Transverse colon (tissue), 4 donors: ENCODE measurements at regions not wholly inside any gene's neighbourhood (a gene's known extent, or its start where the extent isn't known, plus 50 kb on each side); places are given as distances from the start of the nearest gene placed in this dataset.

Experiments used
- DNase-seq: peaks from one replicate; pipeline ENCODE4 v3.0.0-alpha.2; 2019
- H3K27ac ChIP-seq, 4 donors: fragments of 200-600 bp; sonication (generic); 2 replicates each; pipeline ENCODE4 v1.5.1; 2016 to 2018; ENCODE audit warnings: inconsistent platforms in 4 of 4
- H3K27me3 ChIP-seq: fragments of 200-600 bp; sonication (generic); 2 replicates; pipeline ENCODE4 v1.5.1; 2017; ENCODE audit warnings: inconsistent platforms
- H3K36me3 ChIP-seq, 4 donors: fragments of 200-600 bp; sonication (generic); 2 replicates each; pipeline ENCODE4 v1.5.1; 2017 to 2019; ENCODE audit warnings: inconsistent platforms in 4 of 4
- H3K4me1 ChIP-seq, 4 donors: fragments of 200-600 bp; sonication (generic); 2 replicates each; pipeline ENCODE4 v1.5.1; 2017 to 2020; ENCODE audit warnings: inconsistent platforms in 4 of 4
- H3K4me3 ChIP-seq, 4 donors: fragments of 200-600 bp; sonication (generic); 1 replicate in 1 of 4; 2 replicates in 3 of 4; pipeline versions ENCODE4 v1.5.1 to v1.6.1; 2017 to 2019; ENCODE audit warnings: inconsistent platforms in 4 of 4
- H3K9me3 ChIP-seq, 2 donors: fragments of 200-600 bp; sonication (generic); 2 replicates each; pipeline ENCODE4 v1.5.1; 2017 to 2019; ENCODE audit warnings: inconsistent platforms in 2 of 2
- EP300 ChIP-seq: sonication (generic); formaldehyde crosslinking; IDR thresholded peaks from one replicate; pipeline ENCODE4 v1.6.1; 2017; ENCODE audit warnings: antibody characterized with exemption, low read depth
- POLR2A ChIP-seq: fragments of 450-650 bp; IDR thresholded peaks from one replicate; pipeline ENCODE4 v1.6.1; 2016; ENCODE audit warnings: antibody characterized with exemption, mild to moderate bottlenecking, moderate library complexity
- POLR2AphosphoS5 ChIP-seq, 3 donors: sonication (generic); formaldehyde crosslinking; IDR thresholded peaks; one replicate each; pipeline ENCODE4 v1.6.1; 2016; ENCODE audit warnings: antibody characterized with exemption in 3 of 3
- WGBS, 2 donors: methylation state at CpG; one replicate each; pipeline ENCODE4 v1.1.5; 2018; ENCODE audit warnings: low coverage in 1 of 2; 5-methylcytosine and 5-hydroxymethylcytosine counted together
- in situ Hi-C, 4 donors: fragments of 200-750 bp; cut with MboI; loops; one replicate each; pipeline versions ENCODE4 v1.15.0 to v1.15.1; 2017; ENCODE audit warnings: low sequenced_read_pairs in 3 of 4, low pct_ligation_motif_present in 1 of 4, low pct_unique_long_range_greater_than_20kb in 1 of 4
- intact Hi-C: fragments of 100-400 bp; cut with DNase I; formaldehyde crosslinking; loops from one replicate; pipeline ENCODE4 v1.15.1; 2023; ENCODE audit warnings: low total_unique reads
- TF ChIP-seq, protein P1 (sequence below), 5 experiments: fragments of 200-600 bp in 3 of 5; fragments of 450-650 bp in 2 of 5; sonication (generic) in 3 of 5; IDR thresholded peaks; 1 replicate in 2 of 5; 2 replicates in 3 of 5; pipeline ENCODE4 v1.5.1; 2016 to 2017; ENCODE audit warnings: antibody characterized with exemption in 5 of 5, inconsistent platforms in 3 of 5, mild to moderate bottlenecking in 2 of 5, moderate library complexity in 1 of 5

DNA sequence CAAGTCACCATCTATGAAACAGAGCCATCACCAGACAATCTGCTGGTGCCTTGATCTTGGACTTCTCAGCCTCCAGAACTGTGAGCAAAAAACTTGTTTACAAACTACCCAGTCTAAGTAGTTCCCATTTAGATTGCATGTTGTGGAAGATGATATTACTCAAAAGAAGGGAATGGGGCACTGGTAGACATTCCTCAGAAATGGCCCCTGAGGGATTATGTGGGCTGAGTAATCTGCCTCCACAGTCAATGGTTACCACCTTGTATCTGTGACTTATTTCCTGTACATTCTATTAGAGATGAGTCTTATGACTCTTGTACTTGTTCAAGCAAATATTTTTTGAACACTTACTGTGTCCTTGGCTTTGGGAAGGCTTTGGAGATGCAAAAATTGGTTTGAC, 160.4 kb downstream of the NUP35 start:
- Histone ChIP-seq H3K27ac (no peak overlapping the region), H3K4me3 (no peak overlapping the region), H3K4me1 (no peaks in the 10 kb centered on the region), H3K27me3 (no peaks in the 10 kb centered on the region), H3K36me3 (no peaks in the 10 kb centered on the region), H3K9me3 (no peaks in the 10 kb centered on the region)
- no peak for DNase-seq
- TF ChIP-seq POLR2AphosphoS5 (IDR thresholded peaks at IDR 0.05) (no peak), EP300 (no peak), POLR2A (no peak)
- TF ChIP-seq, protein P1, sequence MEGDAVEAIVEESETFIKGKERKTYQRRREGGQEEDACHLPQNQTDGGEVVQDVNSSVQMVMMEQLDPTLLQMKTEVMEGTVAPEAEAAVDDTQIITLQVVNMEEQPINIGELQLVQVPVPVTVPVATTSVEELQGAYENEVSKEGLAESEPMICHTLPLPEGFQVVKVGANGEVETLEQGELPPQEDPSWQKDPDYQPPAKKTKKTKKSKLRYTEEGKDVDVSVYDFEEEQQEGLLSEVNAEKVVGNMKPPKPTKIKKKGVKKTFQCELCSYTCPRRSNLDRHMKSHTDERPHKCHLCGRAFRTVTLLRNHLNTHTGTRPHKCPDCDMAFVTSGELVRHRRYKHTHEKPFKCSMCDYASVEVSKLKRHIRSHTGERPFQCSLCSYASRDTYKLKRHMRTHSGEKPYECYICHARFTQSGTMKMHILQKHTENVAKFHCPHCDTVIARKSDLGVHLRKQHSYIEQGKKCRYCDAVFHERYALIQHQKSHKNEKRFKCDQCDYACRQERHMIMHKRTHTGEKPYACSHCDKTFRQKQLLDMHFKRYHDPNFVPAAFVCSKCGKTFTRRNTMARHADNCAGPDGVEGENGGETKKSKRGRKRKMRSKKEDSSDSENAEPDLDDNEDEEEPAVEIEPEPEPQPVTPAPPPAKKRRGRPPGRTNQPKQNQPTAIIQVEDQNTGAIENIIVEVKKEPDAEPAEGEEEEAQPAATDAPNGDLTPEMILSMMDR (IDR thresholded peaks at IDR 0.05) = no peak
- intact Hi-C loops = no loop called here
- in situ Hi-C loops = no loop called here

DNA sequence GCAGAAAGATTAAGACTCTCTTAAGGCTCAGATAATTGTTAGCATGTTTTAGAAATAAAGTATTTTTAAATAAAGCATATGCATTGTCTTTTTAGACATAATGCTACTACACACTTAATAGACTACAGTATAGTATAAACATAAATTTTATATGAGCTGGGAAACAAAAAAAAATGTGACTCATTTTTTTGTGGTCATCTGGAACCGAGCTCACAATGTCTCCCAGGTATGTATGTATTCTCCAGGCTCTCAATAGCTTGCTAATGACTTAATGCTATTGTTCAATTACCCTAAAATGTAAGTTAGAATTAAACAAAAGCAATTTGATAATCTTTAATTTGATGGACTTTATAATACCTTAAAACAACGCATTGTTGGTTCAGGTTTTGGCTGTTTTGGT, 167.2 kb downstream of the NUP35 start:
- 35 to 78% methylated on average over 2 of the region's 2 CpGs for WGBS, 2 donors
- Histone ChIP-seq H3K36me3 (no peaks in the 10 kb centered on the region), H3K27me3 (no peaks in the 10 kb centered on the region), H3K9me3 (no peaks in the 10 kb centered on the region), H3K4me3 (no peak overlapping the region), H3K4me1 (no peaks in the 10 kb centered on the region), H3K27ac (no peak overlapping the region)
- no peak for TF ChIP-seq POLR2A
- TF ChIP-seq, protein P1 (IDR thresholded peaks at IDR 0.05) = no peak
- no peak for TF ChIP-seq EP300
- TF ChIP-seq POLR2AphosphoS5 (IDR thresholded peaks at IDR 0.05) = no peak
- in situ Hi-C loops = no loop called here
- DNase-seq = no peak
- intact Hi-C loops = no loop called here

DNA sequence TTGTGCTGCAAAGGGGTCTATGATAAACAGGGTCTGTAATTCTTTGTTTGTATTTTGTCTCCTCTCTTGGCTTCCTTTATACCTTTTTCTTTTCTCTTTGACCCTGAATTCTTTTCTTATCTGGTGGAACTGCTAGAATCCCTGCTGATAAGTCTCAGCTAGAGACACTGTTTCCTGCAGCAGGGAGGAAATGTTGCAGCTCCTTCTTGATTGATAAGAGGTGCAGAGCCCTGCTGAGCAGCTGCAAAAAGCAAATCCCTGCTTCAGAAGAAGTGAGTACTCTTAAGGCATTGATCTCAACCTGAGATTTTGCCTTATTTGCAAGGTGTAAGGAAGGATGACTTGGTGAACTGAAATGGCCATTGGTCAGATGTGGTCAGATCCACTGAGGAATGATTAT, 167.8 kb downstream of the NUP35 start:
- intact Hi-C loops = no loop called here
- in situ Hi-C loops = no loop called here
- no peaks in the 10 kb centered on the region for H3K4me1 ChIP-seq

DNA sequence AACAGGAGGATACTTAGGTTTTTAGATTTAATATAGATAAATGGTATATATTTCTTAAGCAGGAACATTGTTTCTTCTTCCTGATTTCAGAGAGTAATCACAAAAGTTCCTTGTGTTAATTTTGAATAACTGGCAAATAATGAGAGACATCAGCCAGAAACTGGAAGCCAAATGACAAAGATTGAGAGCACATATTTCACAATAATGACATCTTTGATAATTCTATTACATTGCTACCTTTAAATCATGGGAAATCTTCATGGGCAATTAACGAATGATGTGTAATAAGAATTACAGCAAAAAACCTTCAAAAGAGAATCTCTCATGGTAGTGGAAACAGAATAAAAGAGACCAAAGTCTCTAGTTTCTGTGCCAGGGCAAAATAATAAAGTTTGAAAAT, 215.1 kb downstream of the NUP35 start:
- in situ Hi-C loops = no loop called here
- peaks cover 3 to 10% of the 10 kb centered on the region in 2 donors for H3K9me3 ChIP-seq
- H3K4me1 ChIP-seq = no peaks in the 10 kb centered on the region
- TF ChIP-seq POLR2A (no peak), POLR2AphosphoS5 (IDR thresholded peaks at IDR 0.05) (no peak), EP300 (no peak)
- TF ChIP-seq, protein P1 (IDR thresholded peaks at IDR 0.05) = no peak
- no peak for DNase-seq
- WGBS, 2 donors = 88 to 94% methylated on average over 1 of the region's 1 CpG
- no peak overlapping the region for H3K4me3 ChIP-seq
- no peaks in the 10 kb centered on the region for H3K27me3 ChIP-seq
- intact Hi-C loops = no loop called here
- H3K36me3 ChIP-seq = peaks cover 0 to 3% (median 0%) of the 10 kb centered on the region in 4 donors
- H3K27ac ChIP-seq = no peak overlapping the region

More for the DNA sequence above, 167.8 kb downstream of the NUP35 start:
- DNase-seq = no peak
- no peaks in the 10 kb centered on the region for H3K9me3 ChIP-seq
- no peaks in the 10 kb centered on the region for H3K36me3 ChIP-seq
- H3K4me3 ChIP-seq = no peak overlapping the region
- no peak for TF ChIP-seq EP300
- TF ChIP-seq POLR2A = no peak
- TF ChIP-seq, protein P1 (IDR thresholded peaks at IDR 0.05) = no peak
- no peak for TF ChIP-seq POLR2AphosphoS5 (IDR thresholded peaks at IDR 0.05)
- H3K27ac ChIP-seq = no peak overlapping the region
- H3K27me3 ChIP-seq = no peaks in the 10 kb centered on the region
